Breast epithelium (tissue), 3 donors: ENCODE measurements at regions not wholly inside any gene's neighbourhood (a gene's known extent, or its start where the extent isn't known, plus 50 kb on each side); places are given as distances from the start of the nearest gene placed in this dataset.

ENCODE experiments used
- CTCF ChIP-seq, 3 donors: fragments of 450-650 bp; IDR thresholded peaks; one replicate each; pipeline ENCODE4 v1.5.1; 2016 to 2017; ENCODE audit warnings: antibody characterized with exemption in 3 of 3, mild to moderate bottlenecking in 3 of 3, moderate library complexity in 3 of 3
- POLR2AphosphoS5 ChIP-seq, 3 donors: sonication (generic); formaldehyde crosslinking; IDR thresholded peaks; one replicate each; pipeline ENCODE4 v1.6.1; 2017; ENCODE audit warnings: antibody characterized with exemption in 3 of 3

- no peak for TF ChIP-seq POLR2AphosphoS5 (IDR thresholded peaks at IDR 0.05)
- no peak for TF ChIP-seq CTCF (IDR thresholded peaks at IDR 0.05)
Measured at GRCh38 chr6:102417368-102417998, 1024.0 kb downstream of the GRIK2 start.
